ENCODE measurements at regions not wholly inside any gene's neighbourhood (a gene's known extent, or its start where the extent isn't known, plus 50 kb on each side); places are given as distances from the start of the nearest gene placed in this dataset.
"Not testable (repeated sequence)": the region's sequence is repeated elsewhere in the genome, so short reads cannot be mapped to it uniquely, and the experiment has no call there.

DNA sequence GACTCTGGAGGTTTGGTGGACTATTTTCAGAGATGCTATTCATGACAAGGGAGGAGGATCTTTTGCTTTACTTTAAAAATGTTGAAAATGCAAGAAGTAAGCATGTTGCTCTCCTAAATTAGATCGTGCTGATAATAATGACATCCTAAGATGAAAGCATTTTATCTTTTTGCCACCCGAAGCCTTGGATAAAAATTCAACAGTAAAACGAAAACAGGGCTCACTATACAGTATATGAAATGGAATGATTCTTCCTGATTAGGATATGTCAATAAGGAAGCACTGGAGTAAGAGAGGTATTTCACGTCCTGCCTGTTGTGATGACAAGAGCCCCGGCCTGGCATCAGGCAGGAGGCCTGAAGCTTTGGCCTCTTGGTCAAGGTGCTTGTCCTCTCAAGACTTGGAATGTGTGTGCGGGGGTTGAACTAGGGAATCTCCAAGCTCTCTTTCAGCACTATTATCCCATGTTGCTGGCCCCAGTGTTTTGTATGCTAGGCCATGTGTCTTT lies 306.0 kb downstream of the MTX2 start:
- DNase-seq, result no peak

DNA sequence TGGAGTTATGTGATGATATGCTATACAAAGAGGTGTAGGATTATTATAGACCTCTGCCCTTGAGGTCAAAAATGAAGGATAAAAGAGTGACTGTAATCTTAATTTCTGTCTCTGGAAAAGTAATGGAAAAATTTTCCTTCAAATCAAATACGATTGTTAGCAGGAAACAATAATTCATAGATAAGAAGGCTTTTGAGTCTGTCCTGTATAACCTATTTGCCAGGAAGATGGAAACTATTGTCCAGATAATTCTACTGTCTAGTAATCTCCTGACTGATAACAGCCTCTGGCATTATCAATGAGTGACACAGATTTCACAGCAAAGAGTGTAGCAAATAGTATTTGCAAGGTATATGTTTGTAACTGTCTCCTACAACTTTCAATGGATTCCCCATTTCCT lies 307.8 kb downstream of the MTX2 start:
- DNase-seq, result no peak

DNA sequence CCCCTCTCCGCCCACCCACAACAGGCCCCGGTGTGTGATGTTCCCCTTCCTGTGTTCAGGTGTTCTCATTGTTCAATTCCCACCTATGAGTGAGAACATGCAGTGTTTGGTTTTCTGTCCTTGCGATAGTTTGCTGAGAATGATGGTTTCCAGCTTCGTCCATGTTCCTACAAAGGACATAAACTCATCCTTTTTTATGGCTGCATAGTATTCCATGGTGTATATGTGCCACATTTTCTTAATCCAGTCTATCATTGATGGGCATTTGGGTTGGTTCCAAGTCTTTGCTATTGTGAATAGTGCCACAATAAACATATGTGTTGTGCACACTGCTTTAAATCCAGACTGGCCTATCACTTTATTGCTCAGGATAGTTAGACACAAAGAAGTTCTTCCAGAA lies 309.1 kb downstream of the MTX2 start:
- DNase-seq, result not testable (repeated sequence)

GRCh38 chr2:176579608-176580007 lies 310.4 kb downstream of the MTX2 start:
- no peak for DNase-seq

GRCh38 chr2:176581557-176582165 lies 312.4 kb downstream of the MTX2 start:
- no peak for DNase-seq

DNA sequence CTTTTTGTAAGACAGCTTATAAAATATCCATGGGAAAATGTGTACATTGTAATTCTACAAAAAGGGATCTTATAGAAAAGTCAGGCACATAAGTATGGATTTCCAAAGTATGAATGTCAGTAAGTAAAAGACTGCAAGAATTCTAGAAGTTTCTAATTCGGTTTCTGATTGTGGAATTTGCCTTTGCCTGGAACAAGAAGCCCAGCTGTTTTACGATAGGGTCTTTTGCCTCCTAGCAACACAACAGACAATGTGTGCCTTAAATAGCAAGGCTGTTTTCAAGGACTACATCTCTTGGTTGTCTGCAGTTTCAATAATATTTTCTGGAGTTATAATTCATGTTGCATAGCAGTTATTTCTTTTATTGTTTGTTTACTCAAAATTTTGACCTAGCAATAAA lies 312.9 kb downstream of the MTX2 start:
- DNase-seq, result no peak

- DNase-seq, result no peak
These were observed 313.8 kb downstream of the MTX2 start for GRCh38 chr2:176582990-176583481.

DNA sequence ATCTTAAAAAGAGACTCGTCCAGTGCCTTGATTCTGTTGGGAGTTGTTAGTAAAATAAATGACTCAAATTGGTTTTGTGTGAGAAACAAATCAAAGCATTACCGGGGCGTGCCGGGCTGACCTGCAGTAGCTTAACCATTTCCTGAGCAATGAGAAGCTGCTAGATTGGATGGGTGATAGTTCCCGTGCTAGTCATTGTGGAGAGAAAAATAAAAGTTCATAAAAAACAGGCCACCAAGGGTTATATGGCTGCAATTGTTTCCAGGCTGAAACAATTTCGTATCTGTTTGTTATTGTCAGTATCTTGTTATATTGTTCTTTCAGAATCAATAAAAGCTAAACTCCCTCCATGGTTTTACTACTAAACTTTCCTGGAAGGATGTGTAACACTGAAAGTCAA lies 314.4 kb downstream of the MTX2 start:
- no peak for DNase-seq

DNA sequence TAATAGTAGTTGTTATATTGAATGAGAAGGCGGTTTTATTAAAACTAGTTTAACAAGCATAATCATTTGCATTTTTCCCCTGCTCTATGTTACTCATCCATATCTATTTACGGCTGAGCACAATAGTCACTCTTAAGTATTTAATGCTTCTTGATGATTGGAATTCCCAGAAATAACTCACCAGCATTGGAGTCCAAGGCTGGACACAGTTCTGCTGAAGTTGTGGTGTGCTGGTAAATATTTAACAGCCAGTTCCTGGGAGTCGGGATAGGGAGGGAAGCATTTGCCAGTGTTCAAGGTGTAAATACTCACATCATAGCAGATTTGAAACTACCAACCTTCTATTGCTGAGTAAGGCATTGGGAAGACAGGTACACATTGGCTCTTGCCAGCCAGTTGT lies 315.1 kb downstream of the MTX2 start:
- no peak for DNase-seq

GRCh38 chr2:176585291-176585690 lies 316.0 kb downstream of the MTX2 start:
- no peak for DNase-seq

DNA sequence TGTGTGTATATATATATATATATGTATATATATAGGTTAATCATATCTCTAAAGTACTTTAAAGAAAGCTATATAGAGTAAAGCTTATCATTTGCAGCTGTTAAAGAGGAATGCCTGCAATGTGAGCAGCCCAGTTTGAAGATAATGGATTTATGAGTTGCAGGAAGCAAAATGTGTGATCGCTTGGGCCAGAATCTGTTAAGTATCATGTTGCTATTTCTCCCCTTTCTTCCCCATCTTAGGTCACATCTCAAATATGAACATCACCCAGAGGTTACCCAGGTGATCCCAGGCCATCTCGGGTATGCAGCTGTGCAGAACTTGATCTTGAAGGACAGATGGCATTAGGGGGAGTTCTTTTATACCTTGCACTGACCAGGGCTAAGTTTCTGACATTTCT lies 316.5 kb downstream of the MTX2 start:
- DNase-seq, result no peak

DNA sequence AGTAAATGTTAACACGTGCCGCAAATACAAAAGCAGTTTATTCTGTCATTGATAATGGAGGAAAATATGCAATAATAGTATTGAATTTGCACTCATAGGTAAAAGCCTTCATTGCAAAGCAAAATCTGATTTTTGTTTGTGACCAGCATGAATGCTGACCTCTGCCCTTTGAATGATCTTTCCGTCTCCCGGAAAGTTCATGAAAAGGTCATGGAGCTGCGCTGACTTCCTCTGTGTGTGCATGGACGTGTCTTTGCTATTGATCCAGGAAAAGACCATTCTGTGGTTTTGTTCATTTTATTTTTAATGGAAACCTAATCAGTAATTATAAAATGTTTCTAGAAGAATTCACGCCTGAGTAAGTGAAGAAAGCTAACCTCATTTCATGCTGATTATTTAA lies 320.0 kb downstream of the MTX2 start:
- DNase-seq, result no peak

DNA sequence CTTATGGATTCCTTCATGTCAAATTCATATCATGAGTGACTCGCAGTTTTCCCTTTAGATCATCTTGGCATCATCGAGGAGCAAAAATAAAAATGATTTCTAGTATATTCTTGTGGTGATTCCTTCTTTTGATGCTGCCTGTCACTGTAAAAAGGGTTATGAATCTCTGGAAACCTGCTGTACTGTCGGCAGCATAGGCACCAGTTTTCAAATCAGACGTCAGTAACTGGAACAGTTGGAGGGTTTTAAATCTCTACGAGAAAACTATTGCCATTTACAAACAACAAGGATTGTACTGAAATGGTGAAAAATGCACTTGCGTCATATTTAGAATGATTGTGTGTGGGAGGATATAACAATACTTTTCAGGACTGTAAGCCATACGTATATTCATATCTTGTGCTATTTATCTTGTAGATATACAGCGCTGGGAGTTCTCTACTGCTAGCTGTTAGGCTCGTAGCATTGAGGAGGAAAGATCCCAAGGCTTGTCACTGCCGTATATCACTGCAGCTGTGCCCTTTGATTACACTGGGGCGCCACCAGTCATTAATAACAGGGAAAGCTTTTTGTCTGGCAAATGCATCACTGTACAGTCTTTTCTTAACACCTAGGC lies 320.7 kb downstream of the MTX2 start:
- no peak for DNase-seq

GRCh38 chr2:176592216-176592615 lies 323.0 kb downstream of the MTX2 start:
- no peak for DNase-seq

- DNase-seq, result no peak
These were observed 326.7 kb downstream of the MTX2 start for GRCh38 chr2:176595986-176596385.

DNA sequence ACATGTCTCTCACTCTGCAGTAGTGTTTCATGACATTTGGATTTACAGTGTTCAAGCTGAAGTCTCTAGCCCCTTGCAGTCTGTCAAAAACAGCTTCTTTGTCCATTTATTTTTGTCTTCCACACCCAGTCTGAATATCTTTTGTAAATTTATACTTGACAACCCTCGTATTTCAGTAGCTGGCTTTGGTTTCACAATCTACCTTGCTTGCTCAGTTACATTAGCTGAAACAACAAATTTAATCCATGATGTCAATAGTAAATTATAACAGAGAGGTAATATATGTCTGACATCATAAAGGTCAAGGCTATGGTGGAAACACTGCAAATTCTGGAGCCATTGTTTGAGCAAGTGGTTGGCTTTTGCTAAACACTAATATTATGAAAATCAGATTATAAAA lies 328.7 kb downstream of the MTX2 start:
- DNase-seq, result no peak

- no peak for DNase-seq
These were observed 329.1 kb downstream of the MTX2 start for GRCh38 chr2:176598351-176598750.

- DNase-seq, result peak; percentile 46
These were observed 330.7 kb downstream of the MTX2 start for GRCh38 chr2:176599796-176600485.

DNA sequence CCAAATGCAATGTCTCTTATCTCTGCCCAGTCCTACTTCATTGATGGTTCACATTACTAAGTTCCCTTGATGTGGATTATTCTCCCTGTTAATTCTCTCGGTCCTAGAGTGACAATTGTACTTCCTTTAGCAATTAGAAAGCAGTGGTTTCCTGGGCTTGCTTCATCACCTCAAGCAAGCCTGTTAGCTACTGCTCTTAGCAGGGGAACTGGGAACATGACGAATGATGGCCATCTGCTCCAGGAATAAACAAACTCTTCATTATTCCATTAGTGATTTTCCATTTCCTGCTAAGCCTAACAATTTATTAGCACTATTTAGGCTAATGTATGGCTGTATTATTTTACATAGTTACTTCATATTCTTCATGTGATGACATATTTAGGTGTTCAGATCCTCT lies 331.8 kb downstream of the MTX2 start:
- DNase-seq, result no peak

DNA sequence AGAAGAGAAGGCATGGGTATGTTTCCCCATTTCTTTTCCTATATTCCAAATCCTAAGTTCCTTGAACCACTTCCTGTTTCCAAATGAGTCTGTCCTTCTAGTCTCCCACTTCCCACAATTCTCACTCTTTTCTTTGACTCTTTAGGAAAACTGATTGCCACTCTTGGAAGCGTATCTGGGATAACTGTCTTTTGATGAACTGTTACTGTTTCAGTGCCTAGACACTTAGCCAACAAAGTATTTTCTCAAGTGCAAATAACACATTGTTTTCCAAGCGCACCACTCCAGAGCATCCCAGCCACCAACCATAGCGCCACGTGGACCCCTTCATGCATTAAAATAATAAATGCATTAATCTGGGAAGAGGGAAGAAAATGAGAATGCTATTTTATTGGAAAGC lies 342.8 kb downstream of the MTX2 start:
- no peak for DNase-seq

DNA sequence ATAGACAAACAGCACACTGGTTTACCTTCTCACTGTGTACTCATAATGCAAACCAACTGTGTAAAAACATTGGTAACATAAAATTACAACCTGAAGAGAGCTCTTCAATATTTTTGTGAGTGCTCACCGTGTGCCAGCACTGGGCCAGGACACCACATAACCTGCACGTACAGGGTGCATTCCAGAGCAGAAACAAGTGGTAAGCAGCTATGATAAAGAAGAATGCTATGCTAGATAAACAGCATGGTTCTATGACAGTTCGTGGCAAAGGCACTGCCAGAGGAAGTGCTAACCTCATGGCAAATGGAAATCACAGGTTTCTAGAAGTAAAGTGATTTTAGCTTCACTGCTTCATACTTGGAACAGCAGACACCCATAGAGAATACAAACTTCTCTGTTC lies 343.5 kb downstream of the MTX2 start:
- DNase-seq, result no peak

DNA sequence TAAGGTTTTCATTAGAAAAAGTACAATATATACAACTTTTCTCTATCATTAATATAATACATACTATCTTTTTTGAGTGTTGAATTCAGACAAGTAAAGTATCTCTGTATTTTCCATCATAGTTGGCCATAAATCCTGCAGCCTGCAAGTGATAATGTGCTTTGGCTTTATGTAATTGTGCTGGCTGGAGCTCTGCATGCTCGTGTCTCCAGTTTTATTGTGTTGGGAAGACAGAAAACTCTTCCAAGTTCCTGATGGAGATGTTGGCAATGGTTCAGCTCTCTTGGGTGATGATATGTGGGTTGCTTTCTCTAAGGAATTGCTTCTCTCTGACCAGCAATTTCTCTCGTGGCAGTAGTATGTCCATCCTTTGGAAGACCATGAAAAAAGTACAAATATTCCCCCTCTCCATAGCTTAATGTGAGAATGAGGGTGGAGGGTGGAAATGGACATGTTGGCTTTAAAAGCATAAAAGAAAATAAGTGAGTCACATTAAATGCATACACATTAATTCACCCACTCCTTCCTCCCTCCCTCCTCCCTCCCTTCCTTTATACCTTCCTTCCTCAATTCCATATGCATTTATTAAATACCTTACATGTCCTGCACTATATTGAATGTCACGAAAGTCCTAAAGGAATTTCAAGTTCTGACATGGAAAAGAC lies 344.2 kb downstream of the MTX2 start:
- DNase-seq, result no peak

- no peak for DNase-seq
These were observed 344.8 kb downstream of the MTX2 start for GRCh38 chr2:176614049-176614448.

GRCh38 chr2:176614930-176615329 lies 345.7 kb downstream of the MTX2 start:
- no peak for DNase-seq

Measured in NCI-H187 treated with DMSO at 0.1 percent for 48 hours (cell line).